CD4-positive, alpha-beta T cell (primary cell): ENCODE measurements at regions not wholly inside any gene's neighbourhood (a gene's known extent, or its start where the extent isn't known, plus 50 kb on each side); places are given as distances from the start of the nearest gene placed in this dataset.

Experiments used
- ATAC-seq: fragments of 200-7000 bp; cut with Tn5 transposase; one replicate; pipeline ENCODE4 v1.10.0; 2022; ENCODE audit warnings: mild to moderate bottlenecking; ENCODE audit not compliant: poor library complexity
- CTCF ChIA-PET: fragments of 350-600 bp; sonication (Branson Sonifier 250); formaldehyde crosslinking; loops from one replicate; lab custom pipeline; 2021; ENCODE audit warnings: antibody characterized with exemption, inconsistent platforms; lab: Charles Lee
- POLR2A ChIA-PET: fragments of 350-600 bp; sonication (Branson Sonifier 250); formaldehyde crosslinking; loops from one replicate; lab custom pipeline; 2021; ENCODE audit warnings: antibody characterized with exemption, inconsistent platforms; lab: Charles Lee
- DNase-seq, 14 experiments: peaks; one replicate each; pipeline ENCODE4 v3.0.0-alpha.2; 2013 to 2020; ENCODE audit warnings: mixed read lengths in 2 of 14
- H3K27ac ChIP-seq, 2 donors: one replicate each; pipeline versions ENCODE4 v1.5.1 to v1.7.0; 2013; ENCODE audit warnings: low read length in 2 of 2, low read depth in 1 of 2, mild to moderate bottlenecking in 1 of 2
- H3K27me3 ChIP-seq, 2 experiments: 1 replicate in 1 of 2; 2 replicates in 1 of 2; pipeline versions ENCODE4 v1.6.1 to v1.7.0; 2013; ENCODE audit warnings: low read length in 2 of 2, control low read depth in 1 of 2, mild to moderate bottlenecking in 1 of 2, moderate library complexity in 1 of 2; ENCODE audit not compliant: insufficient read depth in 2 of 2, control insufficient read depth in 1 of 2
- H3K36me3 ChIP-seq: one replicate; pipeline ENCODE4 v1.6.1; 2013; ENCODE audit warnings: low read length, control low read depth; ENCODE audit not compliant: insufficient read depth
- H3K4me1 ChIP-seq: one replicate; pipeline ENCODE4 v1.6.1; 2013; ENCODE audit warnings: low read length, control low read depth; ENCODE audit not compliant: insufficient read depth
- H3K4me3 ChIP-seq: one replicate; pipeline ENCODE4 v1.5.1; 2013; ENCODE audit warnings: mild to moderate bottlenecking, low read length, moderate library complexity
- H3K9me3 ChIP-seq, 2 experiments: 1 replicate in 1 of 2; 2 replicates in 1 of 2; pipeline versions ENCODE4 v1.6.1 to v1.7.0; 2013; ENCODE audit warnings: low read length in 2 of 2, mild to moderate bottlenecking in 2 of 2, control low read depth in 1 of 2, moderate library complexity in 1 of 2; ENCODE audit not compliant: control insufficient read depth in 1 of 2, insufficient read depth in 1 of 2
- H3K27ac Mint-ChIP-seq: one replicate; pipeline ENCODE4 v1.8.0; 2020; ENCODE audit warnings: mixed read lengths
- H3K27me3 Mint-ChIP-seq: one replicate; pipeline ENCODE4 v1.8.0; 2021; ENCODE audit warnings: mixed read lengths
- H3K36me3 Mint-ChIP-seq: one replicate; pipeline ENCODE4 v1.8.0; 2021; ENCODE audit warnings: low read depth, mixed read lengths
- H3K4me1 Mint-ChIP-seq: one replicate; pipeline ENCODE4 v1.8.0; 2021; ENCODE audit warnings: low read depth, mixed read lengths
- H3K4me3 Mint-ChIP-seq: one replicate; pipeline ENCODE4 v1.8.0; 2020; ENCODE audit warnings: mild to moderate bottlenecking, mixed read lengths
- H3K9me3 Mint-ChIP-seq: one replicate; pipeline ENCODE4 v1.8.0; 2020; ENCODE audit warnings: mixed read lengths
- intact Hi-C, 2 experiments: fragments of 100-400 bp; cut with DNase I in 1 of 2; cut with micrococcal nuclease in 1 of 2; formaldehyde crosslinking; loops; one replicate each; pipeline versions ENCODE4 v1.15.1 to v1.9.0; 2023 to 2025; cut with DNase I, micrococcal nuclease
- TF ChIP-seq, protein P1 (sequence below): fragments of 200-600 bp; IDR thresholded peaks from one replicate; pipeline ENCODE4 v1.8.0; 2022; ENCODE audit warnings: antibody characterized with exemption, mild to moderate bottlenecking

DNA sequence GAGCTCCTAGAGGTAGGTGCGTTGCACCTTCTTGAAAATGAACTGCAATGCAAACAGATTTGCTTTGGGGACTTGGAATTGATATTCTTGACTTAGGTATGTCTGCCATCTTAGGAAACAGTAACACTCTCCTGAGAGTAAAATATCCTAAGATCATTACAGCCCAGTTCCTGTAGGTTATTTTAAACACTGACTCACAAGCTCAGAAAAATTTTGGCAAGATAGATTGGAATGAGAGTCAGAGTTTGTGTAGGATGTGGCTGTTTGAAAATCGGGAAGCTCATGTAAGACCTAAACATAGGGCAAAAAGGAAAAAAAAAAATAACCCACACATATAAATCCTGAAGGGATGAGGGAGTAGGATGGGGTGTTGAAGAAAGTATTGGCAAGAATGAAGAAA lies 377.0 kb upstream of the LRRC4C start:
- no peak for ATAC-seq
- no peaks in the 10 kb centered on the region for H3K4me1 ChIP-seq
- TF ChIP-seq, protein P1, sequence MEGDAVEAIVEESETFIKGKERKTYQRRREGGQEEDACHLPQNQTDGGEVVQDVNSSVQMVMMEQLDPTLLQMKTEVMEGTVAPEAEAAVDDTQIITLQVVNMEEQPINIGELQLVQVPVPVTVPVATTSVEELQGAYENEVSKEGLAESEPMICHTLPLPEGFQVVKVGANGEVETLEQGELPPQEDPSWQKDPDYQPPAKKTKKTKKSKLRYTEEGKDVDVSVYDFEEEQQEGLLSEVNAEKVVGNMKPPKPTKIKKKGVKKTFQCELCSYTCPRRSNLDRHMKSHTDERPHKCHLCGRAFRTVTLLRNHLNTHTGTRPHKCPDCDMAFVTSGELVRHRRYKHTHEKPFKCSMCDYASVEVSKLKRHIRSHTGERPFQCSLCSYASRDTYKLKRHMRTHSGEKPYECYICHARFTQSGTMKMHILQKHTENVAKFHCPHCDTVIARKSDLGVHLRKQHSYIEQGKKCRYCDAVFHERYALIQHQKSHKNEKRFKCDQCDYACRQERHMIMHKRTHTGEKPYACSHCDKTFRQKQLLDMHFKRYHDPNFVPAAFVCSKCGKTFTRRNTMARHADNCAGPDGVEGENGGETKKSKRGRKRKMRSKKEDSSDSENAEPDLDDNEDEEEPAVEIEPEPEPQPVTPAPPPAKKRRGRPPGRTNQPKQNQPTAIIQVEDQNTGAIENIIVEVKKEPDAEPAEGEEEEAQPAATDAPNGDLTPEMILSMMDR, result no peak
- CTCF ChIA-PET, result no interaction called here
- H3K9me3 ChIP-seq, result peaks cover 0 to 3% of the 10 kb centered on the region in 2 experiments
- no peaks in the 10 kb centered on the region for H3K36me3 Mint-ChIP-seq
- no peak overlapping the region for H3K27ac Mint-ChIP-seq
- no peak for DNase-seq
- no peaks in the 10 kb centered on the region for H3K36me3 ChIP-seq
- no peak overlapping the region for H3K27ac ChIP-seq
- H3K4me3 Mint-ChIP-seq, result no peak overlapping the region
- H3K9me3 Mint-ChIP-seq, result peaks cover 17% of the 10 kb centered on the region
- no peaks in the 10 kb centered on the region for H3K27me3 Mint-ChIP-seq
- POLR2A ChIA-PET, result no interaction called here
- H3K4me1 Mint-ChIP-seq, result no peaks in the 10 kb centered on the region
- no peaks in the 10 kb centered on the region for H3K27me3 ChIP-seq
- intact Hi-C loops, result no loop called here
- no peak overlapping the region for H3K4me3 ChIP-seq

DNA sequence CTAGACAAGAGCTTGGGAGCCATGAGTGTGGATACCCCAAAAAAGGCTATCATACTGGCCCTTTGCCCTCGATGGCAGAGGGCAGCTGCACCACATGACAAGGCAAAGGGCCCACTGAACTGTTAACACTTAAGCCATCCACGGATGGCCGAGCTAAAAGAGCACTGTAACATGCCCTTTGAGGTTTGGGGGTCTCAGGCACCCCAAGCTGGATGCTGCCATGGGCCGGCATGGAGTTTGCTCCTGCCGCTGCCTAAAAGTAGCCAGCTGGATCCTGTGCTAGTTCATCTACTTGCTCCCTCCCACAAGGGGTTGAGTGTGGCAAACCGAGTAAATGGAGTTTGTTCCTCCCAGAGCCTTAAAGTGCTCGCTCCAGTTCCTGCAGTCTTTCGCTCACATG lies 383.2 kb upstream of the LRRC4C start:
- intact Hi-C loops, result no loop called here
- POLR2A ChIA-PET, result no interaction called here
- Mint-ChIP-seq H3K4me1 (no peaks in the 10 kb centered on the region), H3K4me3 (no peak overlapping the region), H3K27ac (no peak overlapping the region), H3K27me3 (no peaks in the 10 kb centered on the region), H3K9me3 (peaks cover 13% of the 10 kb centered on the region), H3K36me3 (no peaks in the 10 kb centered on the region)
- CTCF ChIA-PET, result no interaction called here
- Histone ChIP-seq H3K9me3 (peaks cover 0 to 16% of the 10 kb centered on the region in 2 experiments), H3K4me1 (no peaks in the 10 kb centered on the region), H3K27me3 (no peaks in the 10 kb centered on the region), H3K36me3 (no peaks in the 10 kb centered on the region), H3K4me3 (no peak overlapping the region), H3K27ac (no peak overlapping the region)
- ATAC-seq (no peak), DNase-seq (no peak)
- TF ChIP-seq, protein P1, result no peak

DNA sequence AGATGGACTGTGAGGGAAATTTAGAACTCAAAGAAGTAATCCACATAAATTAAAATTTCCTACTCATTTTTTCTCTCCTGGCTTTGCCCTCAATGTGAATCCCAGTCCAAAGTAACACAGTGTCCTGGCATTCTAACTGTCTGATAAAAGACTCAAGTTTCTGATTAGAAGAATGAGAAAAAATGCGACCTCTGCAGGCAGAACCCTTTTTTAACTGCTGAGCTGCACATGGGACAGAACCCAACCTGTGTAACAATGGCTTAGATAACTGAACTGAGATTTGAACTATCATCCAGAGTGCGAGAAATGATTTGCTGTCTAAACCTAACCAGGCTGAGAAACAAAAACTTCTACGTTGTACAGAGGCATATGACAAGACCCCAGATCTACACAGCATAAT lies 385.6 kb upstream of the LRRC4C start:
- no peaks in the 10 kb centered on the region for H3K36me3 ChIP-seq
- no peak overlapping the region for H3K4me3 ChIP-seq
- Mint-ChIP-seq H3K4me1 (no peaks in the 10 kb centered on the region), H3K4me3 (no peak overlapping the region), H3K27ac (no peak overlapping the region), H3K9me3 (peaks cover 13% of the 10 kb centered on the region), H3K27me3 (no peaks in the 10 kb centered on the region), H3K36me3 (no peaks in the 10 kb centered on the region)
- no peak overlapping the region for H3K27ac ChIP-seq
- TF ChIP-seq, protein P1, result no peak
- POLR2A ChIA-PET, result no interaction called here
- ATAC-seq (no peak), DNase-seq (no peak)
- intact Hi-C loops, result no loop called here
- H3K4me1 ChIP-seq, result no peaks in the 10 kb centered on the region
- H3K9me3 ChIP-seq, result peaks cover 0 to 16% of the 10 kb centered on the region in 2 experiments
- no peaks in the 10 kb centered on the region for H3K27me3 ChIP-seq
- CTCF ChIA-PET, result no interaction called here
